ENCODE measurements at regions not wholly inside any gene's neighbourhood (a gene's known extent, or its start where the extent isn't known, plus 50 kb on each side); places are given as distances from the start of the nearest gene placed in this dataset.

- no peak for DNase-seq (ENCODE audit: low read depth)
Measured at GRCh38 chr10:28963539-28964221, 286.4 kb downstream of the BAMBI start.

- no peak for DNase-seq (ENCODE audit: low read depth)
Measured at GRCh38 chr10:28965937-28966336, 288.6 kb downstream of the BAMBI start.

GRCh38 chr10:28967031-28967430, 289.7 kb downstream of the BAMBI start:
- no peak for DNase-seq (ENCODE audit: low read depth)

GRCh38 chr10:28969413-28969812, 292.1 kb downstream of the BAMBI start:
- DNase-seq (ENCODE audit: low read depth), result no peak

GRCh38 chr10:28970231-28970630, 292.9 kb downstream of the BAMBI start:
- DNase-seq (ENCODE audit: low read depth), result no peak

GRCh38 chr10:28971255-28971654, 293.9 kb downstream of the BAMBI start:
- DNase-seq (ENCODE audit: low read depth), result no peak

GRCh38 chr10:28971764-28972163, 294.4 kb downstream of the BAMBI start:
- no peak for DNase-seq (ENCODE audit: low read depth)

GRCh38 chr10:28973309-28973972, 296.1 kb downstream of the BAMBI start:
- no peak for DNase-seq (ENCODE audit: low read depth)

- no peak for DNase-seq (ENCODE audit: low read depth)
Measured at GRCh38 chr10:28975891-28976531, 298.7 kb downstream of the BAMBI start.

GRCh38 chr10:28977518-28977917, 300.2 kb downstream of the BAMBI start:
- no peak for DNase-seq (ENCODE audit: low read depth)

GRCh38 chr10:28980264-28980663, 302.9 kb downstream of the BAMBI start:
- DNase-seq (ENCODE audit: low read depth), result no peak

- no peak for DNase-seq (ENCODE audit: low read depth)
Measured at GRCh38 chr10:28981007-28981406, 303.7 kb downstream of the BAMBI start.

- DNase-seq (ENCODE audit: low read depth), result no peak
Measured at GRCh38 chr10:28982974-28983373, 305.7 kb downstream of the BAMBI start.

- DNase-seq (ENCODE audit: low read depth), result no peak
Measured at GRCh38 chr10:28983799-28984198, 305.1 kb upstream of the LYZL1 start.

- DNase-seq (ENCODE audit: low read depth), result no peak
Measured at GRCh38 chr10:28984431-28984830, 304.4 kb upstream of the LYZL1 start.

- no peak for DNase-seq (ENCODE audit: low read depth)
Measured at GRCh38 chr10:28985137-28985885, 303.6 kb upstream of the LYZL1 start.

- no peak for DNase-seq (ENCODE audit: low read depth)
Measured at GRCh38 chr10:28986117-28986792, 302.6 kb upstream of the LYZL1 start.

GRCh38 chr10:28986856-28987255, 302.0 kb upstream of the LYZL1 start:
- DNase-seq (ENCODE audit: low read depth), result no peak

- no peak for DNase-seq (ENCODE audit: low read depth)
Measured at GRCh38 chr10:28987555-28988320, 301.1 kb upstream of the LYZL1 start.

- no peak for DNase-seq (ENCODE audit: low read depth)
Measured at GRCh38 chr10:28988980-28989379, 299.9 kb upstream of the LYZL1 start.

Measured in activated T-helper 9 cell treated with anti-CD3 and anti-CD28 coated beads, Interleukin-2, amount 50 U/mL, for 16 hours (primary cell).